ENCODE measurements at regions not wholly inside any gene's neighbourhood (a gene's known extent, or its start where the extent isn't known, plus 50 kb on each side); places are given as distances from the start of the nearest gene placed in this dataset.

- Mint-ChIP-seq H3K27ac (ENCODE audit: unreplicated experiment) (no peak overlapping the region), H3K9me3 (ENCODE audit: unreplicated experiment) (peaks cover 2% of the 10 kb centered on the region), H3K4me1 (ENCODE audit: low read depth, unreplicated experiment) (no peaks in the 10 kb centered on the region), H3K4me3 (ENCODE audit: unreplicated experiment) (no peak overlapping the region), H3K27me3 (ENCODE audit: unreplicated experiment) (no peaks in the 10 kb centered on the region), H3K36me3 (ENCODE audit: unreplicated experiment) (no peaks in the 10 kb centered on the region)
- TF ChIP-seq CTCF (IDR thresholded peaks at IDR 0.05; ENCODE audit: partially characterized antibody, unreplicated experiment): no peak
- DNase-seq: no peak
Measured at GRCh38 chr2:223523551-223524001, 78.6 kb downstream of the SCG2 start.

- Mint-ChIP-seq H3K4me3 (ENCODE audit: unreplicated experiment) (no peak overlapping the region), H3K27ac (ENCODE audit: unreplicated experiment) (no peak overlapping the region), H3K36me3 (ENCODE audit: unreplicated experiment) (no peaks in the 10 kb centered on the region), H3K4me1 (ENCODE audit: low read depth, unreplicated experiment) (no peaks in the 10 kb centered on the region), H3K9me3 (ENCODE audit: unreplicated experiment) (peaks cover 2% of the 10 kb centered on the region), H3K27me3 (ENCODE audit: unreplicated experiment) (peaks cover under 1% of the 10 kb centered on the region)
- DNase-seq: no peak
- no peak for TF ChIP-seq CTCF (IDR thresholded peaks at IDR 0.05; ENCODE audit: partially characterized antibody, unreplicated experiment)
Measured at GRCh38 chr2:223524066-223524465, 78.1 kb downstream of the SCG2 start.

- no peak for DNase-seq
- H3K4me3 Mint-ChIP-seq (ENCODE audit: unreplicated experiment): no peak overlapping the region
- no peaks in the 10 kb centered on the region for H3K36me3 Mint-ChIP-seq (ENCODE audit: unreplicated experiment)
- TF ChIP-seq CTCF (IDR thresholded peaks at IDR 0.05; ENCODE audit: partially characterized antibody, unreplicated experiment): no peak
- H3K9me3 Mint-ChIP-seq (ENCODE audit: unreplicated experiment): peaks cover 1% of the 10 kb centered on the region
- H3K4me1 Mint-ChIP-seq (ENCODE audit: low read depth, unreplicated experiment): no peaks in the 10 kb centered on the region
- H3K27ac Mint-ChIP-seq (ENCODE audit: unreplicated experiment): no peak overlapping the region
- peaks cover 2% of the 10 kb centered on the region for H3K27me3 Mint-ChIP-seq (ENCODE audit: unreplicated experiment)
Measured at GRCh38 chr2:223526106-223526505, 76.1 kb downstream of the SCG2 start.

- H3K36me3 Mint-ChIP-seq (ENCODE audit: unreplicated experiment): no peaks in the 10 kb centered on the region
- DNase-seq: no peak
- H3K27me3 Mint-ChIP-seq (ENCODE audit: unreplicated experiment): peaks cover 2% of the 10 kb centered on the region
- TF ChIP-seq CTCF (IDR thresholded peaks at IDR 0.05; ENCODE audit: partially characterized antibody, unreplicated experiment): no peak
- no peaks in the 10 kb centered on the region for H3K4me1 Mint-ChIP-seq (ENCODE audit: low read depth, unreplicated experiment)
- H3K27ac Mint-ChIP-seq (ENCODE audit: unreplicated experiment): no peak overlapping the region
- peaks cover 1% of the 10 kb centered on the region for H3K9me3 Mint-ChIP-seq (ENCODE audit: unreplicated experiment)
- no peak overlapping the region for H3K4me3 Mint-ChIP-seq (ENCODE audit: unreplicated experiment)
Measured at GRCh38 chr2:223528036-223528435, 74.1 kb downstream of the SCG2 start.

- Mint-ChIP-seq H3K27ac (ENCODE audit: unreplicated experiment) (no peak overlapping the region), H3K4me3 (ENCODE audit: unreplicated experiment) (no peak overlapping the region), H3K9me3 (ENCODE audit: unreplicated experiment) (peaks cover 1% of the 10 kb centered on the region), H3K36me3 (ENCODE audit: unreplicated experiment) (no peaks in the 10 kb centered on the region), H3K4me1 (ENCODE audit: low read depth, unreplicated experiment) (no peaks in the 10 kb centered on the region), H3K27me3 (ENCODE audit: unreplicated experiment) (peaks cover 2% of the 10 kb centered on the region)
- no peak for TF ChIP-seq CTCF (IDR thresholded peaks at IDR 0.05; ENCODE audit: partially characterized antibody, unreplicated experiment)
- no peak for DNase-seq
Measured at GRCh38 chr2:223529696-223530095, 72.5 kb downstream of the SCG2 start.
